HEK293 (cell line): ENCODE measurements at regions not wholly inside any gene's neighbourhood (a gene's known extent, or its start where the extent isn't known, plus 50 kb on each side); places are given as distances from the start of the nearest gene placed in this dataset.

ENCODE experiments used
- GLI4 ChIP-seq: fragments of 450-650 bp; formaldehyde crosslinking; IDR thresholded peaks from 2 replicates; pipeline ENCODE4 v1.5.1; 2016; ENCODE audit warnings: missing biosample characterization, missing genetic modification characterization
- INSM2 ChIP-seq: fragments of 450-650 bp; formaldehyde crosslinking; IDR thresholded peaks from 2 replicates; pipeline ENCODE4 v1.5.1; 2016; ENCODE audit warnings: missing biosample characterization, missing genetic modification characterization
- MZF1 ChIP-seq: fragments of 450-650 bp; formaldehyde crosslinking; IDR thresholded peaks from 2 replicates; pipeline ENCODE4 v1.5.1; 2017; ENCODE audit warnings: missing biosample characterization, missing genetic modification characterization, borderline replicate concordance
- ZNF155 ChIP-seq: fragments of 450-650 bp; formaldehyde crosslinking; IDR thresholded peaks from 2 replicates; pipeline ENCODE4 v1.5.1; 2016; ENCODE audit warnings: missing biosample characterization, missing genetic modification characterization
- ZNF214 ChIP-seq: fragments of 450-650 bp; formaldehyde crosslinking; IDR thresholded peaks from 2 replicates; pipeline ENCODE4 v1.5.1; 2017; ENCODE audit warnings: missing biosample characterization, mild to moderate bottlenecking, missing genetic modification characterization, borderline replicate concordance
- ZNF266 ChIP-seq: fragments of 450-650 bp; formaldehyde crosslinking; IDR thresholded peaks from 2 replicates; pipeline ENCODE4 v1.5.1; 2016; ENCODE audit warnings: missing biosample characterization, missing genetic modification characterization, low read depth
- ZNF274 ChIP-seq, 2 experiments: fragments of 200-500 bp in 1 of 2; fragments of 450-650 bp in 1 of 2; sonication (Bioruptor generic) in 1 of 2; formaldehyde crosslinking in 1 of 2; IDR thresholded peaks; 2 replicates each; pipeline versions ENCODE4 v1.5.1 to v1.6.1; 2014 to 2016; ENCODE audit warnings: borderline replicate concordance in 1 of 2, inconsistent platforms in 1 of 2, low read length in 1 of 2, missing biosample characterization in 1 of 2, missing genetic modification characterization in 1 of 2
- ZNF354C ChIP-seq: fragments of 450-650 bp; formaldehyde crosslinking; IDR thresholded peaks from 2 replicates; pipeline ENCODE4 v1.5.1; 2016; ENCODE audit warnings: missing biosample characterization, missing genetic modification characterization, low read depth, borderline replicate concordance
- ZNF580 ChIP-seq: fragments of 450-650 bp; formaldehyde crosslinking; IDR thresholded peaks from 2 replicates; pipeline ENCODE4 v1.5.1; 2016; ENCODE audit warnings: missing biosample characterization, missing genetic modification characterization
- ZNF623 ChIP-seq: fragments of 450-650 bp; formaldehyde crosslinking; IDR thresholded peaks from 2 replicates; pipeline ENCODE4 v1.5.1; 2016; ENCODE audit warnings: missing biosample characterization, missing genetic modification characterization
- ZSCAN30 ChIP-seq: fragments of 450-650 bp; IDR thresholded peaks from 2 replicates; pipeline ENCODE4 v1.5.1; 2018; ENCODE audit warnings: missing biosample characterization, mild to moderate bottlenecking, missing genetic modification characterization, moderate library complexity
- TF ChIP-seq, protein P1 (sequence below): fragments of 450-650 bp; formaldehyde crosslinking; IDR thresholded peaks from 2 replicates; pipeline ENCODE4 v1.5.1; 2016; ENCODE audit warnings: missing biosample characterization, missing genetic modification characterization

DNA sequence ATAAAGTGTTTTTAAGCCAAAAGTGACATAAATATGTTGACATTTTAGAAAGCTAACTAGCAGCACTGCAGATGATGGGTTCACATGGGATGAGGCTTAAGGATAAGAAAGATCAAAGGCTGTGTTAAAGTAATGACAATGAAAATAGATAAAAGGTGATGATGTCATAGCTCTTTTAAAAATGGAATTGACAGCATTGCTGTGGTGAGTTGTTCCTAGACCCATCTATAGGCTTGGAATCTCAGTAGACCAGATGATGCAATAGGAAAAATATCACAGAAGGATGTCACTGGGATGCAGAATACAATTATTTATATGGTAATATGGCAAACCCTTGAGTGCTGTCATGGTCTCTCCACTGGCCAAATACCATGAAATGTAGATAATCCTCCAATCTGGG lies 286.0 kb downstream of the PLA2G4A start:
- TF ChIP-seq ZNF354C (tag by site-specific recombination), result no peak
- TF ChIP-seq ZNF155 (tag by site-specific recombination), result no peak
- TF ChIP-seq, protein P1, sequence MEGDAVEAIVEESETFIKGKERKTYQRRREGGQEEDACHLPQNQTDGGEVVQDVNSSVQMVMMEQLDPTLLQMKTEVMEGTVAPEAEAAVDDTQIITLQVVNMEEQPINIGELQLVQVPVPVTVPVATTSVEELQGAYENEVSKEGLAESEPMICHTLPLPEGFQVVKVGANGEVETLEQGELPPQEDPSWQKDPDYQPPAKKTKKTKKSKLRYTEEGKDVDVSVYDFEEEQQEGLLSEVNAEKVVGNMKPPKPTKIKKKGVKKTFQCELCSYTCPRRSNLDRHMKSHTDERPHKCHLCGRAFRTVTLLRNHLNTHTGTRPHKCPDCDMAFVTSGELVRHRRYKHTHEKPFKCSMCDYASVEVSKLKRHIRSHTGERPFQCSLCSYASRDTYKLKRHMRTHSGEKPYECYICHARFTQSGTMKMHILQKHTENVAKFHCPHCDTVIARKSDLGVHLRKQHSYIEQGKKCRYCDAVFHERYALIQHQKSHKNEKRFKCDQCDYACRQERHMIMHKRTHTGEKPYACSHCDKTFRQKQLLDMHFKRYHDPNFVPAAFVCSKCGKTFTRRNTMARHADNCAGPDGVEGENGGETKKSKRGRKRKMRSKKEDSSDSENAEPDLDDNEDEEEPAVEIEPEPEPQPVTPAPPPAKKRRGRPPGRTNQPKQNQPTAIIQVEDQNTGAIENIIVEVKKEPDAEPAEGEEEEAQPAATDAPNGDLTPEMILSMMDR (tag by site-specific recombination), result no peak
- no peak for TF ChIP-seq GLI4 (tag by site-specific recombination)
- no peak for TF ChIP-seq MZF1 (tag by site-specific recombination)
- no peak for TF ChIP-seq ZNF266 (tag by site-specific recombination)
- no peak for TF ChIP-seq ZNF580
- TF ChIP-seq ZNF623 (tag by site-specific recombination), result no peak
- TF ChIP-seq ZSCAN30 (tag by site-specific recombination), result no peak
- no peak for TF ChIP-seq ZNF214
- no peak for TF ChIP-seq INSM2 (tag by site-specific recombination)
- no peak for TF ChIP-seq ZNF274 (IDR thresholded peaks at IDR 0.05; ENCODE audit: low read length)
- no peak for TF ChIP-seq ZNF274 (tag by site-specific recombination; IDR thresholded peaks at IDR 0.05; ENCODE audit: borderline replicate concordance)
